ENCODE measurements at regions not wholly inside any gene's neighbourhood (a gene's known extent, or its start where the extent isn't known, plus 50 kb on each side); places are given as distances from the start of the nearest gene placed in this dataset.
"Not testable (repeated sequence)": the region's sequence is repeated elsewhere in the genome, so short reads cannot be mapped to it uniquely, and the experiment has no call there.

DNA sequence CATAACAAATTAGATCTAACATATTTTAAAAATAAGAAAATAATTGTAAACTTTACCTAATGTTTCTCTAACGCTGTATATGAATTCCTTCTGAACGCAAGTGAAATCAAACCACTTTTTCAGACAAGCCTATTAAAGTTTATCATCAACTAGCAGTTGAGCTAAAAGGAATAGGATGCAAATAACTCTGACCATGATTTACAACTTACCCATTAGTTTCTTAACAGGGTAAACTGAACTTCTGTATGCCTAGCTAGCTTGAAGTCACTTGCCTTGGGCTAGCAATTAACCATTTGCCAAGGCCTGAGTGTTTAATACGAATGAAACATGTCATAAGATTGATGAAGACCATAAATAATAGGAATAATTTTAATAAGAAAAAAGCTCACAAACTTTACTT is 762.7 kb upstream of the ARRDC3 start:
- H2AFZ ChIP-seq (ENCODE audit: low read length) = no peak overlapping the region
- H3F3A ChIP-seq (ENCODE audit: insufficient read depth, low read length) = no peaks in the 10 kb centered on the region
- no peak overlapping the region for H3K4me3 ChIP-seq (ENCODE audit: low read depth, low read length, poor library complexity, severe bottlenecking)
- H3K4me2 ChIP-seq (ENCODE audit: low read length) = no peak overlapping the region
- no peaks in the 10 kb centered on the region for H3K9me3 ChIP-seq (ENCODE audit: low read length)
- H4K20me1 ChIP-seq (ENCODE audit: insufficient read depth, low read length) = no peaks in the 10 kb centered on the region
- H3K9ac ChIP-seq (ENCODE audit: low read length) = no peak overlapping the region
- no peaks in the 10 kb centered on the region for H3K79me2 ChIP-seq (ENCODE audit: insufficient read depth, low read length)
- H3K36me3 ChIP-seq (ENCODE audit: insufficient read depth, low read length) = no peaks in the 10 kb centered on the region
- H3K4me1 ChIP-seq (ENCODE audit: insufficient read depth, low read length, severe bottlenecking) = no peaks in the 10 kb centered on the region
- TF ChIP-seq EZH2 (IDR thresholded peaks at IDR 0.05; ENCODE audit: borderline replicate concordance, low read length) (no peak), CTCF (IDR thresholded peaks at IDR 0.05; ENCODE audit: low read length) (no peak)
- H3K27ac ChIP-seq (ENCODE audit: low read depth, low read length, poor library complexity, severe bottlenecking) = no peak overlapping the region
- H3K27me3 ChIP-seq (ENCODE audit: insufficient read depth, low read length) = no peaks in the 10 kb centered on the region
- no peaks in the 10 kb centered on the region for H3K9me2 ChIP-seq (ENCODE audit: low read depth, low read length)

- no peaks in the 10 kb centered on the region for H3K27me3 ChIP-seq (ENCODE audit: insufficient read depth, low read length)
- no peaks in the 10 kb centered on the region for H3K9me2 ChIP-seq (ENCODE audit: low read depth, low read length)
- no peaks in the 10 kb centered on the region for H3K36me3 ChIP-seq (ENCODE audit: insufficient read depth, low read length)
- no peaks in the 10 kb centered on the region for H4K20me1 ChIP-seq (ENCODE audit: insufficient read depth, low read length)
- H3K4me2 ChIP-seq (ENCODE audit: low read length) = no peak overlapping the region
- H3F3A ChIP-seq (ENCODE audit: insufficient read depth, low read length) = no peaks in the 10 kb centered on the region
- H3K27ac ChIP-seq (ENCODE audit: low read depth, low read length, poor library complexity, severe bottlenecking) = no peak overlapping the region
- no peaks in the 10 kb centered on the region for H3K4me1 ChIP-seq (ENCODE audit: insufficient read depth, low read length, severe bottlenecking)
- no peaks in the 10 kb centered on the region for H3K79me2 ChIP-seq (ENCODE audit: insufficient read depth, low read length)
- H3K9ac ChIP-seq (ENCODE audit: low read length) = no peak overlapping the region
- H2AFZ ChIP-seq (ENCODE audit: low read length) = no peak overlapping the region
- TF ChIP-seq EZH2 (IDR thresholded peaks at IDR 0.05; ENCODE audit: borderline replicate concordance, low read length) (no peak), CTCF (IDR thresholded peaks at IDR 0.05; ENCODE audit: low read length) (no peak)
- H3K9me3 ChIP-seq (ENCODE audit: low read length) = no peaks in the 10 kb centered on the region
- H3K4me3 ChIP-seq (ENCODE audit: low read depth, low read length, poor library complexity, severe bottlenecking) = no peak overlapping the region
These were observed 761.7 kb upstream of the ARRDC3 start for GRCh38 chr5:92144824-92145223.

GRCh38 chr5:92132294-92132908 is 749.3 kb upstream of the ARRDC3 start:
- not testable (repeated sequence) for H4K20me1 ChIP-seq (ENCODE audit: insufficient read depth, low read length); H3K79me2 ChIP-seq (ENCODE audit: insufficient read depth, low read length); H3K36me3 ChIP-seq (ENCODE audit: insufficient read depth, low read length); H3K4me1 ChIP-seq (ENCODE audit: insufficient read depth, low read length, severe bottlenecking); H3K27me3 ChIP-seq (ENCODE audit: insufficient read depth, low read length); H3F3A ChIP-seq (ENCODE audit: insufficient read depth, low read length); H3K4me2 ChIP-seq (ENCODE audit: low read length); H3K27ac ChIP-seq (ENCODE audit: low read depth, low read length, poor library complexity, severe bottlenecking); H2AFZ ChIP-seq (ENCODE audit: low read length); H3K4me3 ChIP-seq (ENCODE audit: low read depth, low read length, poor library complexity, severe bottlenecking); H3K9me2 ChIP-seq (ENCODE audit: low read depth, low read length); H3K9me3 ChIP-seq (ENCODE audit: low read length); H3K9ac ChIP-seq (ENCODE audit: low read length)

DNA sequence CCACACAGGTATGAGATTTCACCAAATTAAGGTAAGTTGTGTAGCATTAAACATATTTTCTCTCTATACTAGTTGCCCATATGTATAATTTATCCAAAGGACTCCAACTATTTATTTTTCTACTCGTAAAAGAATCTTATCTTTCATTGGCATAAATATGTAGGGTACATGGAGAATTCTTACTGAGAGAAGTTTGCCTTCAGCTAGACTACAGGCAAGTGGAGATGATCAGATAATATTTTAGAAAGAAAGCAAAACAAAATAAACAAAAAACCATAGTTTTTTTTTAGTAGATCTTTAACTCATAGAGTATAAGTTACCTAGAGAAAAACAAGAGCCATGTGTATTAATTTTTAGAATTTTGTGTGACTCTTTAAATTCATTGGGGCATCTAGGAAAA is 743.1 kb upstream of the ARRDC3 start:
- Histone ChIP-seq H4K20me1 (ENCODE audit: insufficient read depth, low read length) (no peaks in the 10 kb centered on the region), H3K27ac (ENCODE audit: low read depth, low read length, poor library complexity, severe bottlenecking) (no peak overlapping the region), H3K9me3 (ENCODE audit: low read length) (no peaks in the 10 kb centered on the region), H3K9ac (ENCODE audit: low read length) (no peak overlapping the region), H3K4me2 (ENCODE audit: low read length) (no peak overlapping the region), H3K36me3 (ENCODE audit: insufficient read depth, low read length) (no peaks in the 10 kb centered on the region), H3K4me3 (ENCODE audit: low read depth, low read length, poor library complexity, severe bottlenecking) (no peak overlapping the region), H2AFZ (ENCODE audit: low read length) (no peak overlapping the region), H3K79me2 (ENCODE audit: insufficient read depth, low read length) (no peaks in the 10 kb centered on the region), H3K27me3 (ENCODE audit: insufficient read depth, low read length) (no peaks in the 10 kb centered on the region), H3F3A (ENCODE audit: insufficient read depth, low read length) (no peaks in the 10 kb centered on the region), H3K4me1 (ENCODE audit: insufficient read depth, low read length, severe bottlenecking) (no peaks in the 10 kb centered on the region), H3K9me2 (ENCODE audit: low read depth, low read length) (no peaks in the 10 kb centered on the region)
- TF ChIP-seq CTCF (IDR thresholded peaks at IDR 0.05; ENCODE audit: low read length) (no peak), EZH2 (IDR thresholded peaks at IDR 0.05; ENCODE audit: borderline replicate concordance, low read length) (no peak)

Measured in OCI-LY1 (cell line).